GM19463 (cell line): ENCODE measurements at regions not wholly inside any gene's neighbourhood (a gene's known extent, or its start where the extent isn't known, plus 50 kb on each side); places are given as distances from the start of the nearest gene placed in this dataset.

Experiments used
- ATAC-seq: cut with Tn5 transposase; IDR thresholded peaks from one replicate; pipeline ENCODE4 v1.9.1; 2021; ENCODE audit warnings: mild to moderate bottlenecking, moderate library complexity; ENCODE audit not compliant: unreplicated experiment

- ATAC-seq, result no peak
These were observed 727.5 kb downstream of the TBL1XR1 start for GRCh38 chr3:176469694-176470205.

- no peak for ATAC-seq
These were observed 733.7 kb downstream of the TBL1XR1 start for GRCh38 chr3:176463610-176464009.

- ATAC-seq, result no peak
These were observed 749.9 kb downstream of the TBL1XR1 start for GRCh38 chr3:176447369-176447768.

- no peak for ATAC-seq
These were observed 755.0 kb downstream of the TBL1XR1 start for GRCh38 chr3:176442326-176442725.

GRCh38 chr3:176439729-176440128 is 757.6 kb downstream of the TBL1XR1 start:
- no peak for ATAC-seq

- no peak for ATAC-seq
These were observed 765.3 kb downstream of the TBL1XR1 start for GRCh38 chr3:176431991-176432390.

- no peak for ATAC-seq
These were observed 766.3 kb downstream of the TBL1XR1 start for GRCh38 chr3:176431038-176431418.

- ATAC-seq, result no peak
These were observed 766.8 kb downstream of the TBL1XR1 start for GRCh38 chr3:176430244-176431037.

GRCh38 chr3:176428552-176428951 is 768.7 kb downstream of the TBL1XR1 start:
- ATAC-seq, result no peak

- no peak for ATAC-seq
These were observed 770.9 kb downstream of the TBL1XR1 start for GRCh38 chr3:176426371-176426770.

GRCh38 chr3:176416870-176417269 is 780.4 kb downstream of the TBL1XR1 start:
- ATAC-seq, result no peak

GRCh38 chr3:176415661-176416295 is 781.5 kb downstream of the TBL1XR1 start:
- no peak for ATAC-seq

- ATAC-seq, result no peak
These were observed 784.5 kb downstream of the TBL1XR1 start for GRCh38 chr3:176412771-176413170.

GRCh38 chr3:176403531-176403930 is 793.8 kb downstream of the TBL1XR1 start:
- no peak for ATAC-seq

- ATAC-seq, result no peak
These were observed 796.1 kb downstream of the TBL1XR1 start for GRCh38 chr3:176401211-176401610.

- ATAC-seq, result no peak
These were observed 798.1 kb downstream of the TBL1XR1 start for GRCh38 chr3:176399193-176399592.

GRCh38 chr3:176395240-176395639 is 802.0 kb downstream of the TBL1XR1 start:
- no peak for ATAC-seq

- no peak for ATAC-seq
These were observed 818.5 kb downstream of the TBL1XR1 start for GRCh38 chr3:176378789-176379188.

- ATAC-seq, result no peak
These were observed 820.8 kb downstream of the TBL1XR1 start for GRCh38 chr3:176376531-176376930.

GRCh38 chr3:176375519-176375918 is 821.8 kb downstream of the TBL1XR1 start:
- no peak for ATAC-seq

GRCh38 chr3:176362191-176362731 is 835.0 kb downstream of the TBL1XR1 start:
- no peak for ATAC-seq

GRCh38 chr3:176359211-176359610 is 838.1 kb downstream of the TBL1XR1 start:
- ATAC-seq, result no peak
